Cardiac muscle cell (in vitro differentiated cells and primary cell): ENCODE measurements at regions not wholly inside any gene's neighbourhood (a gene's known extent, or its start where the extent isn't known, plus 50 kb on each side); places are given as distances from the start of the nearest gene placed in this dataset.
"Not testable (repeated sequence)": the region's sequence is repeated elsewhere in the genome, so short reads cannot be mapped to it uniquely, and the experiment has no call there.

ENCODE experiments used
- DNase-seq, 2 donors: peaks; one replicate each; pipeline versions ENCODE4 v3.0.0 to v3.0.0-alpha.2; 2010 to 2017; ENCODE audit warnings: low read depth in 1 of 2, low spot score in 1 of 2
- H3K27ac ChIP-seq: fragments of 200-600 bp; sonication (generic); 2 replicates; pipeline ENCODE4 v1.5.1; 2016
- H3K27me3 ChIP-seq: fragments of 200-600 bp; sonication (generic); 2 replicates; pipeline ENCODE4 v1.6.0; 2016; ENCODE audit warnings: control low read depth
- H3K36me3 ChIP-seq: fragments of 200-600 bp; sonication (generic); 2 replicates; pipeline ENCODE4 v1.5.1; 2016; ENCODE audit warnings: control low read depth
- H3K4me1 ChIP-seq: fragments of 200-600 bp; sonication (generic); 2 replicates; pipeline ENCODE4 v1.8.1; 2017; ENCODE audit warnings: low read depth, mild to moderate bottlenecking, mixed run types
- H3K4me3 ChIP-seq: fragments of 200-600 bp; sonication (generic); 2 replicates; pipeline ENCODE4 v1.5.1; 2016; ENCODE audit warnings: mild to moderate bottlenecking
- H3K9me3 ChIP-seq: fragments of 200-600 bp; sonication (generic); 2 replicates; pipeline ENCODE4 v1.5.1; 2017; ENCODE audit warnings: low read depth, mild to moderate bottlenecking, control low read depth
- TF ChIP-seq, protein P1 (sequence below): IDR thresholded peaks from 2 replicates; pipeline ENCODE4 v1.5.1; 2012; ENCODE audit warnings: low read depth, mild to moderate bottlenecking, low read length

GRCh38 chr11:7143908-7144307 is 55.1 kb downstream of the RBMXL2 start:
- TF ChIP-seq, protein P1, sequence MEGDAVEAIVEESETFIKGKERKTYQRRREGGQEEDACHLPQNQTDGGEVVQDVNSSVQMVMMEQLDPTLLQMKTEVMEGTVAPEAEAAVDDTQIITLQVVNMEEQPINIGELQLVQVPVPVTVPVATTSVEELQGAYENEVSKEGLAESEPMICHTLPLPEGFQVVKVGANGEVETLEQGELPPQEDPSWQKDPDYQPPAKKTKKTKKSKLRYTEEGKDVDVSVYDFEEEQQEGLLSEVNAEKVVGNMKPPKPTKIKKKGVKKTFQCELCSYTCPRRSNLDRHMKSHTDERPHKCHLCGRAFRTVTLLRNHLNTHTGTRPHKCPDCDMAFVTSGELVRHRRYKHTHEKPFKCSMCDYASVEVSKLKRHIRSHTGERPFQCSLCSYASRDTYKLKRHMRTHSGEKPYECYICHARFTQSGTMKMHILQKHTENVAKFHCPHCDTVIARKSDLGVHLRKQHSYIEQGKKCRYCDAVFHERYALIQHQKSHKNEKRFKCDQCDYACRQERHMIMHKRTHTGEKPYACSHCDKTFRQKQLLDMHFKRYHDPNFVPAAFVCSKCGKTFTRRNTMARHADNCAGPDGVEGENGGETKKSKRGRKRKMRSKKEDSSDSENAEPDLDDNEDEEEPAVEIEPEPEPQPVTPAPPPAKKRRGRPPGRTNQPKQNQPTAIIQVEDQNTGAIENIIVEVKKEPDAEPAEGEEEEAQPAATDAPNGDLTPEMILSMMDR: peak; percentile 19
- H3K4me1 ChIP-seq: no peaks in the 10 kb centered on the region
- H3K4me3 ChIP-seq: no peak overlapping the region
- no peaks in the 10 kb centered on the region for H3K27me3 ChIP-seq
- no peaks in the 10 kb centered on the region for H3K36me3 ChIP-seq
- H3K27ac ChIP-seq: no peak overlapping the region
- H3K9me3 ChIP-seq: no peaks in the 10 kb centered on the region
- DNase-seq: peak; percentile 17 to 39

- not testable (repeated sequence) for H3K4me1 ChIP-seq
These were observed 61.3 kb downstream of the RBMXL2 start for GRCh38 chr11:7150104-7150503.

GRCh38 chr11:7154881-7155361 is 66.1 kb downstream of the RBMXL2 start:
- TF ChIP-seq, protein P1: no peak
- Histone ChIP-seq H3K27me3 (no peaks in the 10 kb centered on the region), H3K4me3 (no peak overlapping the region), H3K9me3 (no peaks in the 10 kb centered on the region), H3K36me3 (no peaks in the 10 kb centered on the region), H3K4me1 (no peaks in the 10 kb centered on the region), H3K27ac (no peak overlapping the region)
- peak in 1 of 2 donors; percentile 6 for DNase-seq

More at GRCh38 chr11:7150104-7150503, 61.3 kb downstream of the RBMXL2 start:
- H3K4me3 ChIP-seq, DNase-seq, H3K36me3 ChIP-seq, H3K27ac ChIP-seq, H3K9me3 ChIP-seq, H3K27me3 ChIP-seq: not testable (repeated sequence)

GRCh38 chr11:7160814-7161489 is 72.2 kb downstream of the RBMXL2 start:
- DNase-seq: no peak
- Histone ChIP-seq H3K27me3 (no peaks in the 10 kb centered on the region), H3K36me3 (no peaks in the 10 kb centered on the region), H3K9me3 (no peaks in the 10 kb centered on the region), H3K4me3 (no peak overlapping the region), H3K27ac (no peak overlapping the region), H3K4me1 (no peaks in the 10 kb centered on the region)
- TF ChIP-seq, protein P1: no peak

DNA sequence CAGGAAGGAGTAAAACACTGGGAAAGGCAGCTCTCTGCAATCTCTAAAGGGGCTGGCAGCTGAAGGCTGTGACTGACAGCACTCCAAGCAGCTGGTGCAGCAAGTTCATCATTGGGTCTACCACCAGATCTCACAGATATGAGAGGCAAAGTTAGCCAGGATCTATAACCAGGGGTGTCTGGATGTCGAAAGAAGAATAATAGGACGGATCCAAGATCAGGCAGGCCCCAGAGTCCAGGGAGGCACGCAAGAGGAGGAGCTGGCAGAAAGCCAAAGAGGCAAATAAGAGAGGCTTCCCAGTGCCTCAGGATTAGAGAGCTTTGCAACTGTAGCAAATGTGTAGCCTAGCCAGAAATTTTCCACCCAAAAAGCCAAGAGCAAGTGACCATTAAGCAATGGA is 77.1 kb downstream of the RBMXL2 start:
- H3K36me3 ChIP-seq: no peaks in the 10 kb centered on the region
- no peaks in the 10 kb centered on the region for H3K4me1 ChIP-seq
- H3K9me3 ChIP-seq: no peaks in the 10 kb centered on the region
- TF ChIP-seq, protein P1: no peak
- no peak overlapping the region for H3K27ac ChIP-seq
- H3K4me3 ChIP-seq: no peak overlapping the region
- DNase-seq: peak; percentile 8 to 69
- H3K27me3 ChIP-seq: no peaks in the 10 kb centered on the region

- no peaks in the 10 kb centered on the region for H3K4me1 ChIP-seq
- no peaks in the 10 kb centered on the region for H3K36me3 ChIP-seq
- TF ChIP-seq, protein P1: no peak
- DNase-seq: no peak
- H3K4me3 ChIP-seq: no peak overlapping the region
- no peak overlapping the region for H3K27ac ChIP-seq
- H3K27me3 ChIP-seq: no peaks in the 10 kb centered on the region
- no peaks in the 10 kb centered on the region for H3K9me3 ChIP-seq
These were observed 79.4 kb downstream of the RBMXL2 start for GRCh38 chr11:7167976-7168740.
